Fibroblast of pulmonary artery (primary cell): ENCODE measurements at regions not wholly inside any gene's neighbourhood (a gene's known extent, or its start where the extent isn't known, plus 50 kb on each side); places are given as distances from the start of the nearest gene placed in this dataset.

ENCODE experiments used
- DNase-seq: peaks from one replicate; pipeline ENCODE4 v3.0.0-alpha.2; 2010; ENCODE audit warnings: low read depth
- H3K4me3 ChIP-seq: replicated peaks from 2 replicates; pipeline ENCODE4 v1.5.1; 2011; ENCODE audit warnings: low read depth, mild to moderate bottlenecking, control low read depth, low read length, moderate library complexity
- CTCF ChIP-seq: IDR thresholded peaks from 2 replicates; pipeline ENCODE4 v1.5.1; 2011; ENCODE audit warnings: mild to moderate bottlenecking, control low read depth, low read length, inconsistent platforms; ENCODE audit errors: missing control alignments

DNA sequence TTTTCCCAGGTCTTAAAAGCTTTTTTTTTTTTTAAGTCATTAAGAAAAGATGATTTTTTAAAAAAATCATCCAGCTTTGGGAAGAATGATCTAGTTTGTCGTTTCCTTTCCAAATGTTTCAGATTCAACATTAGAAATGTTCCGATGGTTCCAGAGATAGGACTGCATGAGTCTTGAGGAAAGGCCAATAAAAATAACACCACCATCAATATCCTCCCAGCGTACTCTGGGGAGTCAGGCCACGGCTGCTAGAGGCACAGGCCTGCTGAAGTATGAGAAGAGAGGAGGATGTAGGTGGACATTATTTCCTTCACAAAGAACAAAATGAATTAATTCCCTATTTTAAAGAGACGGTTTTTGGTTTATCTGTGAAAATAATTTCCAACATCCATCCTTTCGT lies 60.0 kb upstream of the SHISA2 start:
- DNase-seq: no peak
- no peak overlapping the region for H3K4me3 ChIP-seq
- no peak for TF ChIP-seq CTCF
